ENCODE measurements at regions not wholly inside any gene's neighbourhood (a gene's known extent, or its start where the extent isn't known, plus 50 kb on each side); places are given as distances from the start of the nearest gene placed in this dataset.
"Not testable (repeated sequence)": the region's sequence is repeated elsewhere in the genome, so short reads cannot be mapped to it uniquely, and the experiment has no call there.

DNA sequence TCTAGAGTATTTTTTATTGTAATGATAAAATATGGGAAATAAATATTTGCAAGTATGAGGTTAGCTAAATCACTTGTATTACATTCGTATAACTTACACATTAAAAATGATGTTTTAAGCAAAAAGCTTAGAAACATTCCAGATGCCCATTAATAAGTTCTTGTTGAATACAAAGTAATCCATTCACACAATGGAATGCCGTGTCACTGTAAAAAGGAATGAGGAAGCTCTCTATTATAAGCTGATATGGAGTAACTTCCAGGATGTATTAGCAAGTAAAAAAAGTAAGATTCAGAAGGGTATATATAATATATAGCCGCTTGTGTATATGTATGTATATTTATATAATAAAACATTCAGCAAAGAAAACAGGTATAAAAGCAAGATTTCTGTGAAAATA lies 412.8 kb upstream of the MTPN start:
- BruUV-seq (replicated peaks) = no TSS peak
- no peaks in the 10 kb centered on the region for H4K20me1 ChIP-seq (ENCODE audit: insufficient read depth)
- no peak overlapping the region for H3K4me2 ChIP-seq
- no peaks in the 10 kb centered on the region for H3K36me3 ChIP-seq (ENCODE audit: low read depth)
- intact Hi-C loops (cut with micrococcal nuclease; ENCODE audit: unreplicated experiment) = loop anchor here (10.0 kb wide), 1 partner anchor 715 kb away; no protein-coding TSS in a partner anchor
- H3K4me3 ChIP-seq = no peak overlapping the region
- H3K9me2 ChIP-seq (ENCODE audit: insufficient read depth) = no peaks in the 10 kb centered on the region; the same call in 1 of the 2 replicates
- H3K79me2 ChIP-seq (ENCODE audit: low read depth) = no peaks in the 10 kb centered on the region
- no peak overlapping the region for H3K27ac ChIP-seq
- no peak overlapping the region for H2AFZ ChIP-seq
- no peaks in the 10 kb centered on the region for H3K9me3 ChIP-seq (ENCODE audit: insufficient read depth, low read depth)
- H3K27me3 ChIP-seq (ENCODE audit: insufficient read depth, low read depth) = no peaks in the 10 kb centered on the region
- H3K4me1 ChIP-seq (replicated peaks; ENCODE audit: insufficient read depth) = no peaks in the 10 kb centered on the region
- ChIA-PET CTCF (no interaction called here), POLR2A (ENCODE audit: unreplicated experiment) (interaction anchor here (0.5 to 0.6 kb wide), 2 partner anchors 719 to 1281 kb away, joined by 3 read pairs; no protein-coding TSS in a partner anchor)
- H3F3A ChIP-seq (ENCODE audit: insufficient read depth, low read depth) = no peaks in the 10 kb centered on the region
- peak in 1 of 2 experiments; percentile 44 for DNase-seq
- TF ChIP-seq EZH2 (IDR thresholded peaks at IDR 0.05; ENCODE audit: low read depth) = no peak
- TF ChIP-seq, protein P1, sequence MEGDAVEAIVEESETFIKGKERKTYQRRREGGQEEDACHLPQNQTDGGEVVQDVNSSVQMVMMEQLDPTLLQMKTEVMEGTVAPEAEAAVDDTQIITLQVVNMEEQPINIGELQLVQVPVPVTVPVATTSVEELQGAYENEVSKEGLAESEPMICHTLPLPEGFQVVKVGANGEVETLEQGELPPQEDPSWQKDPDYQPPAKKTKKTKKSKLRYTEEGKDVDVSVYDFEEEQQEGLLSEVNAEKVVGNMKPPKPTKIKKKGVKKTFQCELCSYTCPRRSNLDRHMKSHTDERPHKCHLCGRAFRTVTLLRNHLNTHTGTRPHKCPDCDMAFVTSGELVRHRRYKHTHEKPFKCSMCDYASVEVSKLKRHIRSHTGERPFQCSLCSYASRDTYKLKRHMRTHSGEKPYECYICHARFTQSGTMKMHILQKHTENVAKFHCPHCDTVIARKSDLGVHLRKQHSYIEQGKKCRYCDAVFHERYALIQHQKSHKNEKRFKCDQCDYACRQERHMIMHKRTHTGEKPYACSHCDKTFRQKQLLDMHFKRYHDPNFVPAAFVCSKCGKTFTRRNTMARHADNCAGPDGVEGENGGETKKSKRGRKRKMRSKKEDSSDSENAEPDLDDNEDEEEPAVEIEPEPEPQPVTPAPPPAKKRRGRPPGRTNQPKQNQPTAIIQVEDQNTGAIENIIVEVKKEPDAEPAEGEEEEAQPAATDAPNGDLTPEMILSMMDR (conservative IDR thresholded peaks at IDR 0.05) = no peak

GRCh38 chr7:136386876-136387275 lies 409.7 kb upstream of the MTPN start:
- Histone ChIP-seq H3K27me3 (ENCODE audit: insufficient read depth, low read depth) (no peaks in the 10 kb centered on the region), H3K27ac (no peak overlapping the region), H3K36me3 (ENCODE audit: low read depth) (no peaks in the 10 kb centered on the region), H3K79me2 (ENCODE audit: low read depth) (no peaks in the 10 kb centered on the region), H3K9me3 (ENCODE audit: insufficient read depth, low read depth) (no peaks in the 10 kb centered on the region), H3K9me2 (ENCODE audit: insufficient read depth) (no peaks in the 10 kb centered on the region), H3K4me3 (no peak overlapping the region), H2AFZ (no peak overlapping the region; the same call in 1 of the 2 replicates), H4K20me1 (ENCODE audit: insufficient read depth) (no peaks in the 10 kb centered on the region), H3K4me1 (replicated peaks; ENCODE audit: insufficient read depth) (no peaks in the 10 kb centered on the region; the same call in 1 of the 2 replicates), H3F3A (ENCODE audit: insufficient read depth, low read depth) (no peaks in the 10 kb centered on the region), H3K4me2 (no peak overlapping the region)
- ChIA-PET CTCF (no interaction called here), POLR2A (ENCODE audit: unreplicated experiment) (no interaction called here)
- TF ChIP-seq, protein P1 (conservative IDR thresholded peaks at IDR 0.05) = no peak
- TF ChIP-seq EZH2 (IDR thresholded peaks at IDR 0.05; ENCODE audit: low read depth) = no peak
- no peak for DNase-seq
- intact Hi-C loops (cut with micrococcal nuclease; ENCODE audit: unreplicated experiment) = no loop called here
- BruUV-seq (replicated peaks) = no TSS peak

DNA sequence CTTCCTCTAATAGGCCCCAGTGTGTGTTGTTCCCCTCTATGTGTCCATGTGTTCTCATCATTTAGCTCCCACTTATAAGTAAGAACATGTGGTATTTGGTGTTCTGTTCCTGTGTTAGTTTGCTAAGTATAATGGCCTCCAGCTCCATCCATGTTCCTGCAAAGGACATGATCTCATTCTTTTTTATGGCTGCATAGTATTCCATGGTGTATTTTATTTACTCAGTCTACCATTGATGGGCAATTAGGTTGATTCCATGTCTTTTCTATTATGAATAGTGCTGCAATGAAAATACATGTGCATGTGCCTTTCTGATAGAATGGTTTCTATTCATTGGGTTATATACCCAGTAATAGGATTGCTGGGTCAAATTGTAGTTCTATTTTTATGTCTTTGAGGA lies 394.2 kb upstream of the MTPN start:
- H3K9me2 ChIP-seq (ENCODE audit: insufficient read depth); H2AFZ ChIP-seq; H3K27ac ChIP-seq; H3K9me3 ChIP-seq (ENCODE audit: insufficient read depth, low read depth); H4K20me1 ChIP-seq (ENCODE audit: insufficient read depth); H3K27me3 ChIP-seq (ENCODE audit: insufficient read depth, low read depth); H3F3A ChIP-seq (ENCODE audit: insufficient read depth, low read depth); BruUV-seq (replicated peaks); intact Hi-C loops (cut with micrococcal nuclease; ENCODE audit: unreplicated experiment); DNase-seq; H3K4me1 ChIP-seq (replicated peaks; ENCODE audit: insufficient read depth); H3K36me3 ChIP-seq (ENCODE audit: low read depth); POLR2A ChIA-PET (ENCODE audit: unreplicated experiment); H3K4me2 ChIP-seq; CTCF ChIA-PET; H3K79me2 ChIP-seq (ENCODE audit: low read depth); H3K4me3 ChIP-seq: not testable (repeated sequence)

GRCh38 chr7:136370137-136370536 lies 393.0 kb upstream of the MTPN start:
- no peaks in the 10 kb centered on the region for H3K9me3 ChIP-seq (ENCODE audit: insufficient read depth, low read depth)
- no peaks in the 10 kb centered on the region for H3K79me2 ChIP-seq (ENCODE audit: low read depth)
- BruUV-seq (replicated peaks) = no TSS peak
- no peaks in the 10 kb centered on the region for H3K9me2 ChIP-seq (ENCODE audit: insufficient read depth)
- no peaks in the 10 kb centered on the region for H3K4me1 ChIP-seq (replicated peaks; ENCODE audit: insufficient read depth)
- DNase-seq = no peak
- ChIA-PET POLR2A (ENCODE audit: unreplicated experiment) (interaction anchor here (0.6 kb wide), 1 partner anchor 33 kb away, joined by 5 read pairs; no protein-coding TSS in a partner anchor), CTCF (no interaction called here)
- no peak overlapping the region for H2AFZ ChIP-seq
- TF ChIP-seq, protein P1 (conservative IDR thresholded peaks at IDR 0.05) = no peak
- TF ChIP-seq EZH2 (IDR thresholded peaks at IDR 0.05; ENCODE audit: low read depth) = no peak
- no peak overlapping the region for H3K27ac ChIP-seq
- H3K27me3 ChIP-seq (ENCODE audit: insufficient read depth, low read depth) = no peaks in the 10 kb centered on the region
- no peaks in the 10 kb centered on the region for H3K36me3 ChIP-seq (ENCODE audit: low read depth)
- H3K4me2 ChIP-seq = no peak overlapping the region
- H3F3A ChIP-seq (ENCODE audit: insufficient read depth, low read depth) = no peaks in the 10 kb centered on the region
- intact Hi-C loops (cut with micrococcal nuclease; ENCODE audit: unreplicated experiment) = no loop called here
- H3K4me3 ChIP-seq = no peak overlapping the region
- no peaks in the 10 kb centered on the region for H4K20me1 ChIP-seq (ENCODE audit: insufficient read depth)

Measured in PC-9 (cell line).